MCF 10A (cell line): ENCODE measurements at regions not wholly inside any gene's neighbourhood (a gene's known extent, or its start where the extent isn't known, plus 50 kb on each side); places are given as distances from the start of the nearest gene placed in this dataset.

Experiments used
- BruUV-seq: library from RNA; stranded (reverse); fragments of 400-500 nt; replicated peaks from 2 replicates; lab custom pipeline; 2021; lab: Mats Ljungman, UMichigan
- CTCF ChIA-PET: fragments of 300-600 bp; sonication (Branson Sonifier 250); formaldehyde crosslinking; extraction: SDS; loops from one replicate; lab custom pipeline; 2021; ENCODE audit warnings: antibody characterized with exemption, inconsistent platforms; lab: Yijun Ruan, JAX
- POLR2A ChIA-PET: fragments of 300-600, 350-650 bp; sonication (Branson Sonifier 250); formaldehyde crosslinking; extraction: SDS; loops from one replicate; lab custom pipeline; 2020; ENCODE audit warnings: antibody characterized with exemption, inconsistent platforms; lab: Yijun Ruan, JAX
- DNase-seq: peaks from one replicate; pipeline ENCODE4 v3.0.0-alpha.2; 2018; ENCODE audit not compliant: unreplicated experiment
- H3K27ac Mint-ChIP-seq: one replicate; pipeline ENCODE4 v1.8.0; 2022; ENCODE audit warnings: mild to moderate bottlenecking, low read depth, mixed read lengths; ENCODE audit not compliant: unreplicated experiment
- H3K27me3 Mint-ChIP-seq: one replicate; pipeline ENCODE4 v1.8.0; 2022; ENCODE audit warnings: mixed read lengths; ENCODE audit not compliant: insufficient read depth, unreplicated experiment
- H3K36me3 Mint-ChIP-seq: one replicate; pipeline ENCODE4 v1.8.0; 2022; ENCODE audit warnings: mild to moderate bottlenecking, moderate library complexity, mixed read lengths; ENCODE audit not compliant: insufficient read depth, unreplicated experiment
- H3K4me1 Mint-ChIP-seq: one replicate; pipeline ENCODE4 v1.8.0; 2022; ENCODE audit warnings: mixed read lengths; ENCODE audit not compliant: insufficient read depth, unreplicated experiment
- H3K4me3 Mint-ChIP-seq: one replicate; pipeline ENCODE4 v1.8.0; 2022; ENCODE audit warnings: mild to moderate bottlenecking, moderate library complexity, mixed read lengths; ENCODE audit not compliant: unreplicated experiment
- H3K9me3 Mint-ChIP-seq: one replicate; pipeline ENCODE4 v1.8.0; 2022; ENCODE audit warnings: mixed read lengths; ENCODE audit not compliant: unreplicated experiment
- CTCF ChIP-seq: fragments of 200-600 bp; IDR thresholded peaks from one replicate; pipeline ENCODE4 v1.8.0; 2022; ENCODE audit warnings: antibody characterized with exemption, mild to moderate bottlenecking; ENCODE audit not compliant: unreplicated experiment
- intact Hi-C: fragments of 100-400 bp; cut with micrococcal nuclease; formaldehyde crosslinking; loops from 2 replicates; pipeline ENCODE4 v1.14.1; 2022

DNA sequence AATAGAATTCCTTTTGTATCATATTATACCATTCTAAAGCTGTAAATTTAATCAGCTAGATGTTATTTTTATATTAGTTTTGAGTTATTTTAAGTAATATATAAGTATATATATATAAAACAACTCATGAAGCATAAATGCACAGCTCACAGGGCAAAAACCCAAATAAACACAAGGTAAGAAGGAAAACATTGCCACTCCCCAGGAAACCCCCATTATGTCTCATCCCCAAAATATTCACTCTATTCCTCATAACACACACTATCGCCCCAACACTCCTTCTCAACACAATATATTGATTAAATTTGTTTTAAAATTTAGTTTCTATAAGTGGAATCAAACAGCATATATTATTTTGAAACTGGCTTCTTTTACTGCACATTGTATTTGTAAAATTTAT lies 98.6 kb upstream of the FAM83B start:
- H3K4me3 Mint-ChIP-seq = no peak overlapping the region
- H3K27ac Mint-ChIP-seq = no peak overlapping the region
- intact Hi-C loops = no loop called here
- H3K36me3 Mint-ChIP-seq = no peaks in the 10 kb centered on the region
- ChIA-PET POLR2A (no interaction called here), CTCF (interaction anchor here (1.3 kb wide), 1 partner anchor 30 kb away, joined by 6 read pairs; no protein-coding TSS in a partner anchor)
- BruUV-seq = no TSS peak
- DNase-seq = no peak
- TF ChIP-seq CTCF = no peak
- H3K4me1 Mint-ChIP-seq = no peaks in the 10 kb centered on the region
- H3K9me3 Mint-ChIP-seq = peaks cover 9% of the 10 kb centered on the region
- H3K27me3 Mint-ChIP-seq = no peaks in the 10 kb centered on the region

DNA sequence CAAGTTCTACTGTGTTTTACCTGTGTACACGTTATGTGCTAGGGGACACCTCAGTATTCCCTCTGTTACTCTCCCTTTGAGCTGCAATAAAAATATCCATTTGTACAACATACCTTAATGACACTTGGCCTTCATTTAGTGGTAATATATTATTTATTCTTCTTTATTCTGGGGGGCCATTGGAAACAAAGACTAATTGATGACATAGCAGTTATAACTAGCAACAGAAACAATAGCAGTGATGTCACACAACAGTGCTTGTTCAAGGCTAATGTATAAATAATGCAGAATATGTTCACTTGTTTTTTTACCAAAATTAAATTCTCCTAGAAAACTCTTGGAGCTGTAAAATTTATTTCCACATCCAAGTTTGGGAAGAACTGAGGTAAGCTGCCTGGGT lies 92.2 kb upstream of the FAM83B start:
- no TSS peak for BruUV-seq
- ChIA-PET POLR2A (interaction anchor here (0.6 to 1.1 kb wide), 2 partner anchors 10 to 112 kb away, joined by 3 read pairs; no protein-coding TSS in a partner anchor), CTCF (interaction anchor here (0.5 to 0.8 kb wide), 2 partner anchors 148 to 152 kb away, joined by 3 to 4 read pairs; no protein-coding TSS in a partner anchor)

GRCh38 chr6:54758340-54758739 lies 88.2 kb upstream of the FAM83B start:
- intact Hi-C loops = no loop called here
- TF ChIP-seq CTCF = no peak
- H3K4me3 Mint-ChIP-seq = no peak overlapping the region
- POLR2A ChIA-PET = interaction anchor here (0.6 to 2.2 kb wide), 2 partner anchors 25 to 158 kb away, joined by 3 to 5 read pairs; no protein-coding TSS in a partner anchor
- CTCF ChIA-PET = interaction anchor here (1.3 kb wide), 1 partner anchor 40 kb away, joined by 3 read pairs; no protein-coding TSS in a partner anchor
- H3K27me3 Mint-ChIP-seq = no peaks in the 10 kb centered on the region
- no peaks in the 10 kb centered on the region for H3K4me1 Mint-ChIP-seq
- H3K9me3 Mint-ChIP-seq = no peaks in the 10 kb centered on the region
- no peak overlapping the region for H3K27ac Mint-ChIP-seq
- BruUV-seq = no TSS peak
- H3K36me3 Mint-ChIP-seq = no peaks in the 10 kb centered on the region
- no peak for DNase-seq

More for the DNA sequence above, 92.2 kb upstream of the FAM83B start:
- H3K9me3 Mint-ChIP-seq = no peaks in the 10 kb centered on the region
- no peaks in the 10 kb centered on the region for H3K4me1 Mint-ChIP-seq
- intact Hi-C loops = no loop called here
- no peaks in the 10 kb centered on the region for H3K36me3 Mint-ChIP-seq
- no peak for TF ChIP-seq CTCF
- no peak for DNase-seq
- no peak overlapping the region for H3K27ac Mint-ChIP-seq
- H3K4me3 Mint-ChIP-seq = no peak overlapping the region
- H3K27me3 Mint-ChIP-seq = no peaks in the 10 kb centered on the region

DNA sequence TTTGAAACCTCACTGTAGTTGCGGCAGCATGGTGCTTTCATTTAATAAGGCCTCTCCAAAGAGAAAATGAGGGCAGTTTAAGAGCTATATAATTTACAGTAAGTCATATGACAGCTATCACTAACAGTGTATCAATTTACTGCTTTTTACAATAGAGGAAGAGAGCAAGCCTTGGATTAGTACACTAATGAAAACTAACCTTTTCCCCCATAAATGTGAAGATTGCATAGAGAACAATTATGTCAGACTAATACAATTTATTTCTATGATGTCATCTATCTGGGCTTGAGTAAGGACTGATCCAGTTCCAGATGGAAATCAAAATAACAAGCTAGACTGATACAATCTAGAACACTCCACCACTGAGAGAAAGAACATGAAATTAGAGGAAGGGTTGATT lies 78.1 kb upstream of the FAM83B start:
- Mint-ChIP-seq H3K36me3 (no peaks in the 10 kb centered on the region), H3K9me3 (no peaks in the 10 kb centered on the region), H3K4me3 (no peak overlapping the region), H3K4me1 (no peaks in the 10 kb centered on the region), H3K27me3 (no peaks in the 10 kb centered on the region), H3K27ac (no peak overlapping the region)
- CTCF ChIA-PET = no interaction called here
- BruUV-seq = no TSS peak
- POLR2A ChIA-PET = interaction anchor here (0.6 kb wide), 1 partner anchor 1223 kb away, joined by 3 read pairs; the partner anchor contains the start of gene GCLC
- TF ChIP-seq CTCF = no peak
- DNase-seq = no peak
- intact Hi-C loops = no loop called here
